ENCODE measurements at regions not wholly inside any gene's neighbourhood (a gene's known extent, or its start where the extent isn't known, plus 50 kb on each side); places are given as distances from the start of the nearest gene placed in this dataset.

DNA sequence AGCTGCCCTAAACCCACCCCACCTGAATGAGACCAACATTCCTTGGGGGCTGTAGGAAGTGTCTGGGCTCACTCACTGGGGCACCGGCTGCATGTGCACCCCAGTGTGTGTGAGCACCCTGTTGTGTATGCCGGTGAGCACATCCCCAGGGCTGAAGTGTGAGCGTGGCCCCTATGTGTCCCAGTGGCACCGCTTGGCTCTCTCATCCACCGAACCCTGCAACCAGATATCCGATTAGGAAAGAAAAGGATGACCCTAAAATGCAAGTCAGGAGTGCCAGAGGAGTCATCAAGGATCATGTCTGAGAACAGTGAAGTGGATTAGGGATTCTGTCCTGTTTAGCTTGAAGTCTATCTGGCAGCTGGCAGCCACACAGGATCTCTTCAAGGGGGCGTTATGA lies 84.0 kb upstream of the ALDH1L1 start:
- TF ChIP-seq, protein P1, sequence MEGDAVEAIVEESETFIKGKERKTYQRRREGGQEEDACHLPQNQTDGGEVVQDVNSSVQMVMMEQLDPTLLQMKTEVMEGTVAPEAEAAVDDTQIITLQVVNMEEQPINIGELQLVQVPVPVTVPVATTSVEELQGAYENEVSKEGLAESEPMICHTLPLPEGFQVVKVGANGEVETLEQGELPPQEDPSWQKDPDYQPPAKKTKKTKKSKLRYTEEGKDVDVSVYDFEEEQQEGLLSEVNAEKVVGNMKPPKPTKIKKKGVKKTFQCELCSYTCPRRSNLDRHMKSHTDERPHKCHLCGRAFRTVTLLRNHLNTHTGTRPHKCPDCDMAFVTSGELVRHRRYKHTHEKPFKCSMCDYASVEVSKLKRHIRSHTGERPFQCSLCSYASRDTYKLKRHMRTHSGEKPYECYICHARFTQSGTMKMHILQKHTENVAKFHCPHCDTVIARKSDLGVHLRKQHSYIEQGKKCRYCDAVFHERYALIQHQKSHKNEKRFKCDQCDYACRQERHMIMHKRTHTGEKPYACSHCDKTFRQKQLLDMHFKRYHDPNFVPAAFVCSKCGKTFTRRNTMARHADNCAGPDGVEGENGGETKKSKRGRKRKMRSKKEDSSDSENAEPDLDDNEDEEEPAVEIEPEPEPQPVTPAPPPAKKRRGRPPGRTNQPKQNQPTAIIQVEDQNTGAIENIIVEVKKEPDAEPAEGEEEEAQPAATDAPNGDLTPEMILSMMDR (IDR thresholded peaks at IDR 0.05): no peak
- TF ChIP-seq EZH2 (IDR thresholded peaks at IDR 0.05): no peak
- TF ChIP-seq EZH2phosphoT487 (IDR thresholded peaks at IDR 0.05): no peak
